GM23338 (cell line): ENCODE measurements at regions not wholly inside any gene's neighbourhood (a gene's known extent, or its start where the extent isn't known, plus 50 kb on each side); places are given as distances from the start of the nearest gene placed in this dataset.

ENCODE experiments used
- ATAC-seq: fragments of 200-7000 bp; cut with Tn5 transposase; 3 replicates; pipeline ENCODE4 v1.9.1; 2020
- DNase-seq: peaks from one replicate; pipeline ENCODE4 v3.0.0-alpha.2; 2015; ENCODE audit warnings: low spot score
- H2AFZ ChIP-seq: fragments of 200-600 bp; sonication (generic); 2 replicates; pipeline ENCODE4 v1.8.0; 2016; ENCODE audit warnings: antibody characterized with exemption, mild to moderate bottlenecking, moderate library complexity
- H3F3A ChIP-seq: fragments of 200-600 bp; sonication (generic); replicated peaks from 2 replicates; pipeline ENCODE4 v1.8.0; 2017; ENCODE audit warnings: antibody characterized with exemption, mixed run types, low read depth
- H3K27ac ChIP-seq: fragments of 200-600 bp; sonication (generic); 2 replicates; pipeline ENCODE4 v1.6.1; 2016; ENCODE audit warnings: low read depth
- H3K27me3 ChIP-seq: fragments of 200-600 bp; sonication (generic); 2 replicates; pipeline ENCODE4 v1.8.0; 2016; ENCODE audit warnings: mild to moderate bottlenecking, mixed run types, moderate library complexity; ENCODE audit not compliant: insufficient read depth
- H3K36me3 ChIP-seq: fragments of 200-600 bp; sonication (generic); 2 replicates; pipeline ENCODE4 v1.8.0; 2016; ENCODE audit warnings: mild to moderate bottlenecking; ENCODE audit not compliant: insufficient read depth
- H3K4me1 ChIP-seq: fragments of 200-600 bp; sonication (generic); 2 replicates; pipeline ENCODE4 v1.8.0; 2016; ENCODE audit warnings: mild to moderate bottlenecking, moderate library complexity; ENCODE audit not compliant: insufficient read depth
- H3K4me2 ChIP-seq: fragments of 200-600 bp; sonication (generic); 2 replicates; pipeline ENCODE4 v1.7.1; 2017; ENCODE audit warnings: mixed run types
- H3K4me3 ChIP-seq: fragments of 200-600 bp; sonication (generic); 2 replicates; pipeline ENCODE4 v1.6.1; 2016; ENCODE audit warnings: mixed run types
- H3K79me2 ChIP-seq: fragments of 200-600 bp; sonication (generic); replicated peaks from 2 replicates; pipeline ENCODE4 v1.8.0; 2017; ENCODE audit warnings: mild to moderate bottlenecking; ENCODE audit not compliant: insufficient read depth
- H3K9me2 ChIP-seq: fragments of 200-600 bp; sonication (generic); 2 replicates; pipeline ENCODE4 v1.8.0; 2017; ENCODE audit not compliant: insufficient read depth
- H4K20me1 ChIP-seq: fragments of 200-600 bp; sonication (generic); replicated peaks from 2 replicates; pipeline ENCODE4 v1.8.0; 2017; ENCODE audit warnings: mild to moderate bottlenecking; ENCODE audit not compliant: insufficient read depth
- H3K27ac Mint-ChIP-seq: 2 replicates; pipeline ENCODE4 v1.8.0; 2020; ENCODE audit warnings: inconsistent platforms, mild to moderate bottlenecking, moderate library complexity, mixed read lengths
- H3K27me3 Mint-ChIP-seq: 3 replicates; pipeline ENCODE4 v1.8.0; 2022; ENCODE audit warnings: low read depth, mild to moderate bottlenecking, moderate library complexity, mixed read lengths, inconsistent platforms; ENCODE audit not compliant: insufficient read depth, poor library complexity
- H3K36me3 Mint-ChIP-seq: 3 replicates; pipeline ENCODE4 v1.8.0; 2021; ENCODE audit warnings: low read depth, mild to moderate bottlenecking, inconsistent platforms, moderate library complexity, mixed read lengths
- H3K4me1 Mint-ChIP-seq: 3 replicates; pipeline ENCODE4 v1.8.0; 2020; ENCODE audit warnings: mild to moderate bottlenecking, inconsistent platforms, mixed read lengths
- H3K4me3 Mint-ChIP-seq: 3 replicates; pipeline ENCODE4 v1.8.0; 2021; ENCODE audit warnings: moderate library complexity, mild to moderate bottlenecking, inconsistent platforms, mixed read lengths
- H3K9me3 Mint-ChIP-seq: 3 replicates; pipeline ENCODE4 v1.8.0; 2020; ENCODE audit warnings: moderate library complexity, mild to moderate bottlenecking, inconsistent platforms, mixed read lengths
- CREB1 ChIP-seq: fragments of 250-450 bp; sonication (Bioruptor Pico); IDR thresholded peaks from 2 replicates; pipeline ENCODE4 v1.5.0; 2020; ENCODE audit warnings: low read depth, mild to moderate bottlenecking, moderate library complexity
- ETS1 ChIP-seq: IDR thresholded peaks from 2 replicates; pipeline ENCODE4 v1.6.1; 2016; ENCODE audit warnings: antibody characterized with exemption
- EZH2 ChIP-seq: fragments of 200-600 bp; sonication (generic); IDR thresholded peaks from one replicate; pipeline ENCODE4 v1.8.0; 2017; ENCODE audit warnings: antibody characterized with exemption, mild to moderate bottlenecking, low read depth; ENCODE audit not compliant: unreplicated experiment
- EZH2phosphoT487 ChIP-seq: fragments of 200-600 bp; sonication (generic); IDR thresholded peaks from one replicate; pipeline ENCODE4 v1.8.1; 2018; ENCODE audit warnings: antibody characterized with exemption; ENCODE audit not compliant: unreplicated experiment
- JUNB ChIP-seq: IDR thresholded peaks from one replicate; pipeline ENCODE4 v1.6.1; 2016; ENCODE audit warnings: antibody characterized with exemption; ENCODE audit not compliant: unreplicated experiment
- NANOG ChIP-seq: IDR thresholded peaks from 2 replicates; pipeline ENCODE4 v1.6.1; 2016; ENCODE audit warnings: antibody characterized with exemption, borderline replicate concordance
- POLR2AphosphoS5 ChIP-seq: IDR thresholded peaks from 2 replicates; pipeline ENCODE4 v1.6.1; 2016; ENCODE audit warnings: antibody characterized with exemption, low read depth
- REST ChIP-seq: IDR thresholded peaks from one replicate; pipeline ENCODE4 v1.6.1; 2018; ENCODE audit warnings: antibody characterized with exemption; ENCODE audit not compliant: unreplicated experiment
- STAT1 ChIP-seq: IDR thresholded peaks from one replicate; pipeline ENCODE4 v1.6.1; 2016; ENCODE audit warnings: antibody characterized with exemption; ENCODE audit not compliant: unreplicated experiment
- ZNF114 ChIP-seq: fragments of 250-450 bp; sonication (Bioruptor Pico); IDR thresholded peaks from 2 replicates; pipeline ENCODE4 v1.5.0; 2020; ENCODE audit warnings: mild to moderate bottlenecking, moderate library complexity
- ZNF331 ChIP-seq: fragments of 250-450 bp; sonication (Bioruptor Pico); IDR thresholded peaks from 2 replicates; pipeline ENCODE4 v1.5.0; 2020; ENCODE audit warnings: low read depth, mild to moderate bottlenecking, moderate library complexity
- TF ChIP-seq, protein P1 (sequence below): fragments of 250-450 bp; sonication (Bioruptor Pico); IDR thresholded peaks from 2 replicates; pipeline ENCODE4 v1.5.0; 2020; ENCODE audit warnings: mild to moderate bottlenecking, moderate library complexity
- TF ChIP-seq, protein P2 (sequence below), 2 experiments: fragments of 200-600 bp in 1 of 2; sonication (generic) in 1 of 2; conservative IDR thresholded peaks; 2 replicates each; pipeline versions ENCODE4 v1.5.1 to v1.6.1; 2016 to 2017; ENCODE audit warnings: antibody characterized with exemption in 2 of 2, low read depth in 2 of 2, mild to moderate bottlenecking in 2 of 2, moderate library complexity in 1 of 2

DNA sequence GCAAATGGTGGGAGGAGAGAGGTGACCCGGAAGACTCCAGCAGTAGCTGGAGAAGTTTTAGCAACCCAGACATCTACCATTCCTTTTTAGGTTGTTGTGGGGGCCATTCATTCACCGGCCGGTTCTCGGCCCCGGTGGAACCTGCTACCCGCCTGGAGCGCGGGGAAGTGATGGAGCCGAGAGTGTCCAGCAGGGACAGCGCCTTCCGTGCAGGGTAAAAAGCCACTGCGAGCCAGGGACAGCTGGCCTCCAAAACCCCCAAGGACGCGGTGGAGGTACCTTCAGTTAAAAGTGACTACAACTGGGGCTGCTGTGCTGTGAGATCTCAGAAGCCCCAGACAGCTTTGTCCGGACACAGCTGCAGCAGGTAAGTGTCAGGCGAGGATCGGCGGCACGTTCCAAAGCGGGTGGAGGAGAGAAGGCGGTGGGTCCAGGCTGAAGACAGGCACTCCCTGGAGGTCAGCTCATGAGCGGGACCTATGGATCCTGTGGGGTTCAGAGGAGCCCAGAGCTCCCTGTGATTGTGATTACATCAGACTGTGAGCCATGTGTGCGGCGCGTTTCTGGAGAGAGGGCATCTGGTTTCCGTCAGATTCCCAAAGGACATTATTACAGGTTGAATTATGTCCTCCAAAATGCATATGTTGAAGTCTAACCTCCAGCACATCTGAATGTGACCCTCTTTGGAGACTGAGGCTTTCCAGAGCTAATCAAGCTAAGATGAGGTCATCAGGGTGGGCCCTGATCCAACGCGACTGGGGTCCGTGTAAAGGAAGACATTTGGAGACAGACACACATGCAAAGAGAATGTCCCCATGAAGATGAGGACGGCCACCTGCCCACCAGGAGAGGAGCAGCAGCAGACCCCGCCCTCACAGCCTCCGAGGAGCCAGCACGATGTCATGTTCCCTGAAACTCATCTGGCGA, 276.3 kb downstream of the EIPR1 start:
- Histone ChIP-seq H3K4me2 (no peak overlapping the region), H3K27me3 (no peaks in the 10 kb centered on the region), H3K36me3 (no peaks in the 10 kb centered on the region), H2AFZ (no peak overlapping the region), H3K79me2 (no peaks in the 10 kb centered on the region), H3K4me1 (peaks cover 6% of the 10 kb centered on the region; the same call in 1 of the 2 replicates), H3K4me3 (no peak overlapping the region), H3K27ac (no peak overlapping the region), H3F3A (no peaks in the 10 kb centered on the region), H3K9me2 (0 out of 2 replicates have a peak, but pooled peaks cover 5% of the 10 kb centered on the region), H4K20me1 (no peaks in the 10 kb centered on the region)
- no peak overlapping the region for H3K4me3 Mint-ChIP-seq
- no peaks in the 10 kb centered on the region for H3K9me3 Mint-ChIP-seq
- no peaks in the 10 kb centered on the region; the same call in 2 of the 3 replicates for H3K36me3 Mint-ChIP-seq
- TF ChIP-seq REST = no peak
- no peak for TF ChIP-seq ZNF331 (CRISPR knock-in tag)
- TF ChIP-seq JUNB = no peak
- TF ChIP-seq, protein P1, sequence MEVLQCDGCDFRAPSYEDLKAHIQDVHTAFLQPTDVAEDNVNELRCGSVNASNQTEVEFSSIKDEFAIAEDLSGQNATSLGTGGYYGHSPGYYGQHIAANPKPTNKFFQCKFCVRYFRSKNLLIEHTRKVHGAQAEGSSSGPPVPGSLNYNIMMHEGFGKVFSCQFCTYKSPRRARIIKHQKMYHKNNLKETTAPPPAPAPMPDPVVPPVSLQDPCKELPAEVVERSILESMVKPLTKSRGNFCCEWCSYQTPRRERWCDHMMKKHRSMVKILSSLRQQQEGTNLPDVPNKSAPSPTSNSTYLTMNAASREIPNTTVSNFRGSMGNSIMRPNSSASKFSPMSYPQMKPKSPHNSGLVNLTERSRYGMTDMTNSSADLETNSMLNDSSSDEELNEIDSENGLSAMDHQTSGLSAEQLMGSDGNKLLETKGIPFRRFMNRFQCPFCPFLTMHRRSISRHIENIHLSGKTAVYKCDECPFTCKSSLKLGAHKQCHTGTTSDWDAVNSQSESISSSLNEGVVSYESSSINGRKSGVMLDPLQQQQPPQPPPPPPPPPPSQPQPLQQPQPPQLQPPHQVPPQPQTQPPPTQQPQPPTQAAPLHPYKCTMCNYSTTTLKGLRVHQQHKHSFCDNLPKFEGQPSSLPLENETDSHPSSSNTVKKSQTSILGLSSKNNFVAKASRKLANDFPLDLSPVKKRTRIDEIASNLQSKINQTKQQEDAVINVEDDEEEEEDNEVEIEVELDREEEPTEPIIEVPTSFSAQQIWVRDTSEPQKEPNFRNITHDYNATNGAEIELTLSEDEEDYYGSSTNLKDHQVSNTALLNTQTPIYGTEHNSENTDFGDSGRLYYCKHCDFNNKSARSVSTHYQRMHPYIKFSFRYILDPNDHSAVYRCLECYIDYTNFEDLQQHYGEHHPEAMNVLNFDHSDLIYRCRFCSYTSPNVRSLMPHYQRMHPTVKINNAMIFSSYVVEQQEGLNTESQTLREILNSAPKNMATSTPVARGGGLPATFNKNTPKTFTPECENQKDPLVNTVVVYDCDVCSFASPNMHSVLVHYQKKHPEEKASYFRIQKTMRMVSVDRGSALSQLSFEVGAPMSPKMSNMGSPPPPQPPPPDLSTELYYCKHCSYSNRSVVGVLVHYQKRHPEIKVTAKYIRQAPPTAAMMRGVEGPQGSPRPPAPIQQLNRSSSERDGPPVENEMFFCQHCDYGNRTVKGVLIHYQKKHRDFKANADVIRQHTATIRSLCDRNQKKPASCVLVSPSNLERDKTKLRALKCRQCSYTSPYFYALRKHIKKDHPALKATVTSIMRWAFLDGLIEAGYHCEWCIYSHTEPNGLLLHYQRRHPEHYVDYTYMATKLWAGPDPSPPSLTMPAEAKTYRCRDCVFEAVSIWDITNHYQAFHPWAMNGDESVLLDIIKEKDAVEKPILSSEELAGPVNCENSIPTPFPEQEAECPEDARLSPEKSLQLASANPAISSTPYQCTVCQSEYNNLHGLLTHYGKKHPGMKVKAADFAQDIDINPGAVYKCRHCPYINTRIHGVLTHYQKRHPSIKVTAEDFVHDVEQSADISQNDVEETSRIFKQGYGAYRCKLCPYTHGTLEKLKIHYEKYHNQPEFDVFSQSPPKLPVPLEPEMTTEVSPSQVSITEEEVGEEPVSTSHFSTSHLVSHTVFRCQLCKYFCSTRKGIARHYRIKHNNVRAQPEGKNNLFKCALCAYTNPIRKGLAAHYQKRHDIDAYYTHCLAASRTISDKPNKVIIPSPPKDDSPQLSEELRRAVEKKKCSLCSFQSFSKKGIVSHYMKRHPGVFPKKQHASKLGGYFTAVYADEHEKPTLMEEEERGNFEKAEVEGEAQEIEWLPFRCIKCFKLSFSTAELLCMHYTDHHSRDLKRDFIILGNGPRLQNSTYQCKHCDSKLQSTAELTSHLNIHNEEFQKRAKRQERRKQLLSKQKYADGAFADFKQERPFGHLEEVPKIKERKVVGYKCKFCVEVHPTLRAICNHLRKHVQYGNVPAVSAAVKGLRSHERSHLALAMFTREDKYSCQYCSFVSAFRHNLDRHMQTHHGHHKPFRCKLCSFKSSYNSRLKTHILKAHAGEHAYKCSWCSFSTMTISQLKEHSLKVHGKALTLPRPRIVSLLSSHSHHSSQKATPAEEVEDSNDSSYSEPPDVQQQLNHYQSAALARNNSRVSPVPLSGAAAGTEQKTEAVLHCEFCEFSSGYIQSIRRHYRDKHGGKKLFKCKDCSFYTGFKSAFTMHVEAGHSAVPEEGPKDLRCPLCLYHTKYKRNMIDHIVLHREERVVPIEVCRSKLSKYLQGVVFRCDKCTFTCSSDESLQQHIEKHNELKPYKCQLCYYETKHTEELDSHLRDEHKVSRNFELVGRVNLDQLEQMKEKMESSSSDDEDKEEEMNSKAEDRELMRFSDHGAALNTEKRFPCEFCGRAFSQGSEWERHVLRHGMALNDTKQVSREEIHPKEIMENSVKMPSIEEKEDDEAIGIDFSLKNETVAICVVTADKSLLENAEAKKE = no peak
- TF ChIP-seq, protein P2, sequence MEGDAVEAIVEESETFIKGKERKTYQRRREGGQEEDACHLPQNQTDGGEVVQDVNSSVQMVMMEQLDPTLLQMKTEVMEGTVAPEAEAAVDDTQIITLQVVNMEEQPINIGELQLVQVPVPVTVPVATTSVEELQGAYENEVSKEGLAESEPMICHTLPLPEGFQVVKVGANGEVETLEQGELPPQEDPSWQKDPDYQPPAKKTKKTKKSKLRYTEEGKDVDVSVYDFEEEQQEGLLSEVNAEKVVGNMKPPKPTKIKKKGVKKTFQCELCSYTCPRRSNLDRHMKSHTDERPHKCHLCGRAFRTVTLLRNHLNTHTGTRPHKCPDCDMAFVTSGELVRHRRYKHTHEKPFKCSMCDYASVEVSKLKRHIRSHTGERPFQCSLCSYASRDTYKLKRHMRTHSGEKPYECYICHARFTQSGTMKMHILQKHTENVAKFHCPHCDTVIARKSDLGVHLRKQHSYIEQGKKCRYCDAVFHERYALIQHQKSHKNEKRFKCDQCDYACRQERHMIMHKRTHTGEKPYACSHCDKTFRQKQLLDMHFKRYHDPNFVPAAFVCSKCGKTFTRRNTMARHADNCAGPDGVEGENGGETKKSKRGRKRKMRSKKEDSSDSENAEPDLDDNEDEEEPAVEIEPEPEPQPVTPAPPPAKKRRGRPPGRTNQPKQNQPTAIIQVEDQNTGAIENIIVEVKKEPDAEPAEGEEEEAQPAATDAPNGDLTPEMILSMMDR (conservative IDR thresholded peaks at IDR 0.05; ENCODE audit: low read depth in 2 of 2) = no peak
- no peak for TF ChIP-seq EZH2
- TF ChIP-seq ETS1 = no peak
- TF ChIP-seq ZNF114 = no peak
- TF ChIP-seq POLR2AphosphoS5 = no peak
- no peak for TF ChIP-seq EZH2phosphoT487
- no peak for TF ChIP-seq STAT1
- TF ChIP-seq NANOG = no peak
- TF ChIP-seq CREB1 (CRISPR knock-in tag) = no peak
- peaks cover 6% of the 10 kb centered on the region for H3K27me3 Mint-ChIP-seq
- H3K4me1 Mint-ChIP-seq = peaks cover 14% of the 10 kb centered on the region
- ATAC-seq = no peak
- H3K27ac Mint-ChIP-seq = no peak overlapping the region
- DNase-seq = no peak
